GM19395 (cell line): ENCODE measurements at regions not wholly inside any gene's neighbourhood (a gene's known extent, or its start where the extent isn't known, plus 50 kb on each side); places are given as distances from the start of the nearest gene placed in this dataset.

ENCODE experiments used
- ATAC-seq: cut with Tn5 transposase; IDR thresholded peaks from one replicate; pipeline ENCODE4 v1.9.1; 2021; ENCODE audit warnings: mild to moderate bottlenecking, moderate library complexity; ENCODE audit not compliant: unreplicated experiment

DNA sequence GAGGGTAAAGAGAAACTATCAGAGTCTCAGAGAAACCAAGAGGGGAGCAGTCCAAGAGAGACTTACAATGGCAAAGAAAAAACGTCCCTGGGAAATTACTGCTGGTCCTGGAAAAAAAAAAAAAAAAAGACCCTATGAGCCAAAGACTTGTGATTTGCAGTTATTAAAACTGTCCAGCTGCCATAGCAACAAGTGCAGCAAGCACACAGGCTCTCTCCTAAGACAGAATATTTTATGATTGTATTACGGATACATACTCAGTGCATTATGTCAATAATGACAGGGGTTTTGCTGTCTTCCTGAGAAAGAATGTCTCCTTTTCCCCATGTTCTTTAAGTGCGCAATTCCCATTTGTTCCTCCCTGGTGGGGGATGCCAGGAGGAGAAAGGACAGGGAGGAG is 178.5 kb downstream of the GPAM start:
- ATAC-seq, result no peak

DNA sequence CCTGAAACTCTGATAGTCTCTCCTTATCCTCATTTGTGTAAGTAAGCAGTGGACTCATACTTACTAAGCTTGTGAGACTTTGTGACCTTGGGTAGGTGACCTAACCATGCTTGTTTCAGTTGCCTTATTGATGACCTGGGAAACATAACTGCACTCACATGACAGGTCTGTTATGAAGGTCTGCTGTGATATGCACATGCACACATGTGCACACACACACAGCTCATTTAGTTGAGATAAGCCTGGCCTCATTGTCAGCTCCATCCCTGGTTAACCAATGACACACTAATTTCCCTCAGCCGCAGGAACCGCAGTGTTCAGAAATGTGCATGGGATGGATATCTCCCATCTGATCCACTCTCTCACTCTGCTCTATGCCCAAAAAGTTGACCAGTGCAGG is 177.2 kb downstream of the GPAM start:
- ATAC-seq, result no peak

GRCh38 chr10:112006831-112007230 is 176.7 kb downstream of the GPAM start:
- ATAC-seq, result no peak

DNA sequence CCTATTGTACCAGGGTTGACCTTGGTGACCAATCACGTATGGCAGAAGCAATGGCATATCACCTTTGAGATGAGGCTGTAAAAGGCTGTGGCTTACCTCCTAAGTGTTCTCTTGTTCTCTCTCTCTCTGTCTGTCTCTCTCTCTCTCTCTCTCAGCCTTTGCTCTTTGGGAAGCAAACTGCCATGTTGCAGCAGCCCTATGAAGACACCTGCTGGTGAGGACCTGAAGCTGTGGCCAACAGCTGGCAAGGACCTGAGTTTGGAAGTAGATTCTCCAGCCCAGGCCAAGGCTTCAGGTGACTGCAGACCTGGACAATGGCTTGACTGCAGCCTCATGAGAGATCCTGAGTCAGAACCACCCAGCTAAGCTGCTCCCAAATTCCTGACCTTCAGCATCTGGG is 161.4 kb downstream of the GPAM start:
- no peak for ATAC-seq

- no peak for ATAC-seq
These were observed 159.5 kb downstream of the GPAM start for GRCh38 chr10:112024079-112024478.

DNA sequence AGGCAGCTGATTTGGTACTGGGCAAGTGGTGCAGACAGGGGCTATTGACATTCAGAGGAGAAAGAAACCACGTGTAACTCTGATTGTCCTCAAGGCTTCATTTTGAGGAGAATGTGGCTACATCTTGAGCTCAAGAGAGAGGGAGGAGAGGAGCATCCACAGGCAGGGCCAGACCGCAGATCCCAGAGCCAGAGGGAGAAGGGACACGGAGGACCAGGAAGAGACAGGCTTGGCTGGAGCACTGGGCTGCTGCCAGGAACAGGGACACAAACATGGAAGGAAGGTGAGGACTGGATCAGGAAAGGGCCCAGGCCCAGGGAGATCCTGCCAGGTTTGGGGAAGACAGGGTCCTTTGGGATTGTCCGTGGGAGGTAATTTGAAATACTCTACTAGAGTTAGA is 158.3 kb downstream of the GPAM start:
- ATAC-seq, result no peak

- no peak for ATAC-seq
These were observed 157.1 kb downstream of the GPAM start for GRCh38 chr10:112026438-112026837.

DNA sequence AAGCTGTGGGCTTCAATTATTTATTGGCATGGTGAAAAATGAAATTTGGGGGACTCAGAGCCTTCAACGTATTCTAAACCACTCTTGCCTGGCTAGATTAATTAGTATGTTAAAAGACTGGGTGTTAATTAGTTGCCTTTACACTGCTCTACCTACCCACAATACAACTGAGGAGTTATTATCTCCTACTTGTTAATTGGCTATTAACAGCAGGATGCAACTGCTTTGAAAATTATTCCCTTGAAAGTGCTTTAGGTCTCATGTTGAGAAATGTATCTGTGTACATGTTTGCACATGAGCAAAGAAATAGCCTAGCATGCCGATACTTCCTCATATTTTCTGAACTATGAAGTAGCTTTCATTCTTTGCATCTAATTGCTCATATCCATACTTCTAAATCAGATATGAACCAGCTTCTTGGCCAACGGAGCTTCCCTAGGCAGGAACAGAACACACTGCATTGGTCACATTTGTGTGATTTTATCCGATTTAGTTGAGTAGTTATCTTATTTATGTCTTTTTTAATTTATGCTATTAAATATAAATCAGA is 155.8 kb downstream of the GPAM start:
- no peak for ATAC-seq

DNA sequence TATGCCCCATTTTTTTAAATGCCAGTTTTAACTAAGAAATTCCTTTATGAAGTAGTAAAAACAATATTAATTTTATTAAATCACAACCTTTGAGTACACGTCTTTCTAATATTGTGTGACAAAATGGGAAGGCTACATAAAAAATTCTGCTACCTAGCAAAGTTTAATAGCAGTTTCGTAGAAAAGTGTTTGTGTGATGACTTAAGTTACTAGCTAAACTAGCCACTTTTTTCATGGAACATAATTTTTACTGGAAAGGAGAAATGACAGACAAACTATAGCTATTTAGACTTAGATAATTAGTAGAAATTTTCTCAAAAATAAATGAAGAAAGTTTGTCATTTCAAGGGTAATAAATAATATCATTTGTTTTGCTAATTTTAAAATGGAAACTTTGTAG is 153.1 kb downstream of the GPAM start:
- no peak for ATAC-seq

DNA sequence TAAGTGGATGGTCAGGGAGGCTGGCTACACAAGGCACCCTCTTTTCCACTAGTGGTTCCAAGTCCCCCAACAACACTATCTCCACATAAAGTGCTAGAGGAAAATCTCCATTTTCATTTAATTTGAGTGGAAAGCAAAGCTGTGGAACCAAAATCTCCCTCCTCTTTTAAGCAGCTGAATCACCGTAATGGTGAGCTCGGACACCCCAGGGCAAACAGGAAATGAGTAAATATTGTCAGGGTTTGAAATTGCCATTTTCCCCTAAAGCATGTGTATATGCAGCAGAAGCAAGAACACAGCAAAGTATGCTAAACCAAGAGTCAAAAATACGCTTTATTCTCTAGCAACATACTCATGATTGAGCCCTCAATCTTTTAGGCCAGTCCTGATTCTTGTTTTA is 143.7 kb downstream of the GPAM start:
- ATAC-seq, result no peak

- ATAC-seq, result no peak
These were observed 142.9 kb downstream of the GPAM start for GRCh38 chr10:112040696-112041095.

DNA sequence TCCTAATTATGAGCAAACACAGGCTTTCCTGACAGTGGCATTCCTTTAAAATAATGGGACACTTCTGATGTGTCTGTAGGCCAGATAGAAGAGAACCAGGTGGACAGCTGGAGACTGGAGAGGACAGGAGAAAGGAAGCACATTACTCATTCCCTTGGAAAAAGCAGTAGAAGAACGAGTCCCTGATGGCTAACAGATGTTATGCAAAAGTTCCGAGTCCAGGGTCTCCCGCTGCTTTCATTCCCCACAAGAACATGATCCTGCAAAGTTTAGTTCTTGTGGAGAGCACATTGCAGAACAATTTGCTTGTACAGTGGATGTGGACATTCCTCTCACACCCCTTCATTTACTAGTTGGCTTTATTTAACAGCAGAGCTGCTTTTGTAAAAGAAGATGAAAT is 137.6 kb downstream of the GPAM start:
- no peak for ATAC-seq

DNA sequence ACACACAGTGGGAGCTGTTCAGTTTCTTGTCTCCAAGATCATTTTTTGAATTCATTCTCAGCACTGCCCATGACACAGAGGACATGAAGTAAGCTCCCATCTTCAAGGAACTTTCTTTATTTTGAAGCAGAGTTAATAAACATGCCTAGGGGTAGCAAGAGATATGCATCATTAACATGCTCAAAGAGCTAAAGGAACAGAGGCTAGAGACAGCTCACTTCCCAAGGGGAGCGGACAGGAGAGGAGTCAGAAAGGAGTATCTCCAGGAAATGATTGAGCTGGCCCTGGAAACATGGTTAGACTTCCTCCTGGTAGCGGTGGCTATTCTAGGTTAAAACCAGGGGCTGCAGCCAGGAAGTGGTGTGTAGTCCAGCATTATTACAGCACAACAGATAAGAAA is 135.9 kb downstream of the GPAM start:
- no peak for ATAC-seq

GRCh38 chr10:112052166-112052565 is 131.4 kb downstream of the GPAM start:
- ATAC-seq, result no peak

GRCh38 chr10:112053895-112054294 is 129.7 kb downstream of the GPAM start:
- no peak for ATAC-seq

- no peak for ATAC-seq
These were observed 129.0 kb downstream of the GPAM start for GRCh38 chr10:112054516-112054915.

DNA sequence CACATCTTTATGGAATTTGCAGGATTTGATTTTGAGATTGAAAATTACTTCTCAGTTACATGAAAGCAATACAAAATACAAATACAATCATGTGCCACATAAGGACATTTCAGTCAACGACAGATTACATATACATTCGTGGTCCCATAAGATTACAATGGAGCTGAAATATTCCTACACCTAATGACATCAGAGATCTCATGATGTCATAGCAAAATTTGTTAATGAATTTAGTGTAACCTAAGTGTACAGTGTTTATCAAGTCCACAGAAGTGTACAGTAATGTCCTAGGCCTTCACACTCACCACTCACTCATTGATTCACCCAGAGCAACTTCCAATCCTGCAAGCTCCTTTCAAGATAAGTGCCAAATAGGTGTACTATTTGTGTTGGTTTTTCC is 126.5 kb downstream of the GPAM start:
- no peak for ATAC-seq

DNA sequence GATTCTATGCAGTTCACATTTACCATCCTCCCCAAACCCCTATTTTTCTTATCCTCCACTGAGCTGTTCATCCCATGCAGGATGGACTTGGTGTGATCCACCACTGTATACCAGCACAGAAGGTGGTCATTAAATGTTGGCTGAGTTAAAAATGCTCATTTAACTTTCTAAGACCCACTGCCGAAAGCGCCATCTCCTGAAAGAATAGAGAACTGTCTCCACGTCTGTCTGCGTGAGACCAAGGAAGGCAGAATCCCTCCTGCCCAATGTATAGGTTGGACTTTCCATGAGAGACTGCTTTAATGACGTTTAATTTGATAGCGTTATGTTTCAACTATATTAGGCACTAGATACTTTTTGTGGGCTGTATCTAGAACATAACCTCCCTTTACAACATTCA is 124.3 kb downstream of the GPAM start:
- no peak for ATAC-seq

DNA sequence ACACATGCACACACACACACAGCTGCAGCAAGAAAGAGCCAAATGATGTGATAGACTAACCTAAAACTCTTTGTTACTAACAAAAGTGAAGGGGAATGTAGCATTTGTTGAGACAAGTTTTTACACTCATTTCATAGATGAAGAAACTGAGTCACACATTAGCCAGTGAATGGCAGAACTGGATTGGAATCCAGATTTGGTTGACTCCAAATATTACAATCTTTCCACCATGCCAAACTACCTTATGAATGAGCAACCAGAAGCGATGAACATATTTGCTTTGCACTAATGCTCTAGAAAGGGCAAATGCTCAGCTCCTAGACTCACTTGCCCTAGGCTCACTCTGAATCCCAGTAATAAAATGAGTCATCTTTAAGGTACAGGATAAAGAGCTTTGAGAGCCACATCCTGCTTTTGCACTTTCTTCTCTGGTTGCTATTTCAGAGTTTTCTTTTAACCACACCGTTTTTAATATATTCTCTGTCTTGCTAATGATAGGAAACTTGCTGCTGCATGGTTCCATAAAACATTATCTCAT is 111.9 kb downstream of the GPAM start:
- no peak for ATAC-seq

GRCh38 chr10:112078003-112078402 is 105.6 kb downstream of the GPAM start:
- no peak for ATAC-seq

- ATAC-seq, result no peak
These were observed 103.3 kb downstream of the GPAM start for GRCh38 chr10:112080231-112080630.

DNA sequence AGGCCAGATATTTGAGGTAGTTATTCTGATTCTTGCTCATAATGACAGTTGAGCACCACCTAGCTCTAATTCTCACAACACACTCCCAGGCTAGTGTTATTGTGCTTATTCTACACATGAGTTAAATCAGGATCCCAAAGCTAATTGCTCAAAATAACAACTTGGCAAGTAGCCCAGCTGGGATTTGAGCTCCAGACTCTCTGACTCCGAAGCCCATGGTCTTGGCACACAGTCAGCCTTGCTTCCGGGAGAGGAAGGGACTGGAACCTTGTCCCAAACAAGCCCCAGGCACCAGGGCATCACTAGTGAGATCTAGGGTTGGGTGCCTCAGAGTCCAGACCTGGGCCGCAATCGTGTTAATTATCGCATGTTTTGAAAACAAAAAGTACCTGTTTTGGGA is 101.4 kb downstream of the GPAM start:
- no peak for ATAC-seq

DNA sequence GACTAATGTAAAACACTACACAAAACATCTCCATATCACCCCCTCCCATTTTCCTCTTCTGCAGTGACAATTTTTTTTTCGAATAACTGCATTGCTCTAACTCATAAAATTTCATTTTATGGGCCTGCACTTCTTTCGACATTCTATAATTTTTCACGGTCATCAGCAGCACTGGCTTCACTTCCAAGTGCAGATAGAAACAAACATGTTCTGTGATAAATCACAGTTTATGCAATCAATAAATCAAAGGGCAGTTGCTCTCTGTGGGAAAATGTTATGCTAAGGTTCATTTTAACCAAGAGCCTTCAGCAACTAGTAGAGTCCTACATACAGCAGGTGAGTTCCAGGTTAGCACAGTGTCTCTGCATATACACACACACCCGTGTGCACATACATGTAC is 100.1 kb downstream of the GPAM start:
- no peak for ATAC-seq
